GM20000 (cell line): ENCODE measurements at regions not wholly inside any gene's neighbourhood (a gene's known extent, or its start where the extent isn't known, plus 50 kb on each side); places are given as distances from the start of the nearest gene placed in this dataset.

Experiments used
- DNase-seq: peaks from one replicate; pipeline ENCODE4 v3.0.0; 2012; ENCODE audit warnings: low spot score
- TF ChIP-seq, protein P1 (sequence below): IDR thresholded peaks from 2 replicates; pipeline ENCODE4 v1.5.1; 2012; ENCODE audit warnings: mild to moderate bottlenecking, control low read depth; ENCODE audit errors: extremely low read depth, missing control alignments

- DNase-seq, result no peak
- TF ChIP-seq, protein P1, sequence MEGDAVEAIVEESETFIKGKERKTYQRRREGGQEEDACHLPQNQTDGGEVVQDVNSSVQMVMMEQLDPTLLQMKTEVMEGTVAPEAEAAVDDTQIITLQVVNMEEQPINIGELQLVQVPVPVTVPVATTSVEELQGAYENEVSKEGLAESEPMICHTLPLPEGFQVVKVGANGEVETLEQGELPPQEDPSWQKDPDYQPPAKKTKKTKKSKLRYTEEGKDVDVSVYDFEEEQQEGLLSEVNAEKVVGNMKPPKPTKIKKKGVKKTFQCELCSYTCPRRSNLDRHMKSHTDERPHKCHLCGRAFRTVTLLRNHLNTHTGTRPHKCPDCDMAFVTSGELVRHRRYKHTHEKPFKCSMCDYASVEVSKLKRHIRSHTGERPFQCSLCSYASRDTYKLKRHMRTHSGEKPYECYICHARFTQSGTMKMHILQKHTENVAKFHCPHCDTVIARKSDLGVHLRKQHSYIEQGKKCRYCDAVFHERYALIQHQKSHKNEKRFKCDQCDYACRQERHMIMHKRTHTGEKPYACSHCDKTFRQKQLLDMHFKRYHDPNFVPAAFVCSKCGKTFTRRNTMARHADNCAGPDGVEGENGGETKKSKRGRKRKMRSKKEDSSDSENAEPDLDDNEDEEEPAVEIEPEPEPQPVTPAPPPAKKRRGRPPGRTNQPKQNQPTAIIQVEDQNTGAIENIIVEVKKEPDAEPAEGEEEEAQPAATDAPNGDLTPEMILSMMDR, result no peak
These were observed 449.6 kb downstream of the PLCL1 start for GRCh38 chr2:198253995-198254394.

DNA sequence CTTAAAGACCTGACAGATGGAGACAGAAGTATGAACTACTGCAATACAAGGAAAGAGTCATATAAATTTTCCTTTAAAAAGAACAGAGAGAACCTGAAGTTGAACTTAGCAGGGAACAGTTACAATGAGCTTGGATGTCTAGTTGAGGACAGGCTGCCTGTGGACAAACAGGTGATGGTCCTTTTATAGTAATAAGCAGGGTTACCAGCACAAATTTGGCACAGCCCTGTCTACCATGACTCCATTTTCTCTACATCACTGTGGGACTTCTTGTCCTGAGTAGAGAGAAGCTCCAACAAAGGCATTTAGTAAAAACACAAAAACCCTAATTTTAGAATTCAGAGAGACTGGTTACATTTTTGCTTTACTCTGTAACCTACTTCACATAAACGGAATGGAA is 448.1 kb downstream of the PLCL1 start:
- DNase-seq, result no peak
- TF ChIP-seq, protein P1, result no peak

GRCh38 chr2:198242093-198242492 is 437.7 kb downstream of the PLCL1 start:
- TF ChIP-seq, protein P1, result no peak
- no peak for DNase-seq

DNA sequence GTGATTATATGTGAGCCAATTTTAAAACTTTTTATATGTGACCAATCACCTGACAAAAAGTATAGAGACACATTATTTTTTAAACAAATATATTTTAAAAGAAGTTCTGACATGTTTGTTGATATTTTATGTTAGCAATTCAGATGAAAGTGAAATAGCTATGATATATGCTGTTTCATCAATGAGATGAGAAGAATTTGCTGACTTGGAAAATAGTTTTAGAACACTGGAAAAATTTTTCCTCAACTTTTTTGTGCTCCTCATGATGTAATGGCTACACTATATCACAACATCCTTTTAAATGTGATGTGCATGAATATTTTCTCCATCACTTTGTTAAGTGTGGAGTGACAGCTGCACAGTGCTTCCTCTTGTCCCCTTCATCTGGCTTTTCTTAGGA is 434.0 kb downstream of the PLCL1 start:
- no peak for DNase-seq
- TF ChIP-seq, protein P1, result no peak

GRCh38 chr2:198236338-198236737 is 431.9 kb downstream of the PLCL1 start:
- TF ChIP-seq, protein P1, result no peak
- DNase-seq, result no peak

GRCh38 chr2:198232281-198232680 is 427.9 kb downstream of the PLCL1 start:
- TF ChIP-seq, protein P1, result no peak
- DNase-seq, result no peak

DNA sequence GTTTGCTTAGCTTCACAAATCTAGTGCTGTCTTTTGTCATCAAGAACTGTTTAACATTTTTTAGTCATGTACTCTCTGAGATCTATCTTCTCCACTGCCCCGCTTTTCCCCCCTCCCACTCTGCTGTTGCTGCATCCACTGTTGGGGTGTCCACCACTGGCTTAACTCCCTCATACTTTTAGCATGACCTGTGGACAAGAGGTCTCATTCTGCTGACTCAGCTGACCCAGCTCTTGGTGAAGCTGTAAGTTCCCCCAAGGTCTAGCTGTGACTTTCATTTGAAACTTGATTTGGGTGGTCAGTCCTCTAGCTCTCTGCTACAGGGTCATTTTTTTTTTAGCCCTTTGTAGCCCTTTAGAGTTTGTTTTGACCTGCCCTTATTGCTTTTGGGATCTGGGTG is 427.2 kb downstream of the PLCL1 start:
- TF ChIP-seq, protein P1, result no peak
- no peak for DNase-seq
